DND-41 (cell line): ENCODE measurements at regions not wholly inside any gene's neighbourhood (a gene's known extent, or its start where the extent isn't known, plus 50 kb on each side); places are given as distances from the start of the nearest gene placed in this dataset.

Experiments used
- ATAC-seq: fragments of 200-7000 bp; cut with Tn5 transposase; 3 replicates; pipeline ENCODE4 v1.9.1; 2021; ENCODE audit warnings: low read depth; ENCODE audit not compliant: insufficient read depth
- DNase-seq: peaks from one replicate; pipeline ENCODE4 v3.0.0-alpha.2; 2020
- H2AFZ ChIP-seq: 2 replicates; pipeline ENCODE4 v1.6.0; 2012; ENCODE audit warnings: low read depth, low read length
- H3K27ac ChIP-seq: 2 replicates; pipeline ENCODE4 v1.5.1; 2012; ENCODE audit warnings: low read length, inconsistent platforms
- H3K27me3 ChIP-seq: fragments of 200-600 bp; sonication (generic); 2 replicates; pipeline ENCODE4 v1.6.0; 2012; ENCODE audit warnings: low read length, mild to moderate bottlenecking, inconsistent platforms; ENCODE audit not compliant: insufficient read depth, poor library complexity
- H3K36me3 ChIP-seq: 2 replicates; pipeline ENCODE4 v1.5.1; 2012; ENCODE audit warnings: low read length, inconsistent platforms; ENCODE audit not compliant: insufficient read depth
- H3K4me1 ChIP-seq: 2 replicates; pipeline ENCODE4 v1.5.1; 2012; ENCODE audit warnings: mild to moderate bottlenecking, low read length; ENCODE audit not compliant: insufficient read depth
- H3K4me2 ChIP-seq: 2 replicates; pipeline ENCODE4 v1.6.0; 2012; ENCODE audit warnings: mild to moderate bottlenecking, moderate library complexity, low read length, inconsistent platforms; ENCODE audit not compliant: insufficient read depth
- H3K4me3 ChIP-seq, 2 experiments: fragments of 200-600 bp in 1 of 2; shearing (Covaris generic) in 1 of 2; 2 replicates each; pipeline ENCODE4 v1.5.1; 2012 to 2016; ENCODE audit warnings: inconsistent platforms in 2 of 2, low read length in 2 of 2, mild to moderate bottlenecking in 2 of 2, low read depth in 1 of 2, moderate library complexity in 1 of 2
- H3K79me2 ChIP-seq: 2 replicates; pipeline ENCODE4 v1.6.0; 2012; ENCODE audit warnings: low read length, inconsistent platforms; ENCODE audit not compliant: insufficient read depth
- H3K9ac ChIP-seq: 2 replicates; pipeline ENCODE4 v1.6.0; 2012; ENCODE audit warnings: low read depth, mild to moderate bottlenecking, inconsistent platforms, low read length, moderate library complexity
- H3K9me3 ChIP-seq: 2 replicates; pipeline ENCODE4 v1.5.1; 2012; ENCODE audit warnings: low read length, moderate library complexity, mild to moderate bottlenecking, inconsistent platforms; ENCODE audit not compliant: insufficient read depth, severe bottlenecking
- H4K20me1 ChIP-seq: 2 replicates; pipeline ENCODE4 v1.6.0; 2012; ENCODE audit warnings: low read length; ENCODE audit not compliant: insufficient read depth
- CTCF ChIP-seq: IDR thresholded peaks from 2 replicates; pipeline ENCODE4 v1.5.1; 2012; ENCODE audit warnings: borderline replicate concordance, low read length, moderate library complexity, mild to moderate bottlenecking; ENCODE audit not compliant: poor library complexity, severe bottlenecking; ENCODE audit errors: extremely low read depth
- EZH2 ChIP-seq: IDR thresholded peaks from 3 replicates; pipeline ENCODE4 v1.6.1; 2012; ENCODE audit warnings: borderline replicate concordance, low read depth, mild to moderate bottlenecking, moderate library complexity, low read length, inconsistent platforms; ENCODE audit not compliant: severe bottlenecking

- Histone ChIP-seq H3K4me3 (no peak overlapping the region), H3K9ac (no peak overlapping the region), H3K27ac (no peak overlapping the region), H2AFZ (no peak overlapping the region), H3K79me2 (no peaks in the 10 kb centered on the region), H3K27me3 (no peaks in the 10 kb centered on the region), H3K36me3 (no peaks in the 10 kb centered on the region), H3K9me3 (no peaks in the 10 kb centered on the region), H4K20me1 (no peaks in the 10 kb centered on the region), H3K4me2 (no peak overlapping the region), H3K4me1 (peaks cover 20% of the 10 kb centered on the region)
- no peak for ATAC-seq
- DNase-seq: no peak
- TF ChIP-seq EZH2: no peak
- no peak for TF ChIP-seq CTCF
Measured at GRCh38 chr2:134783912-134784311, 54.5 kb upstream of the ACMSD start.

GRCh38 chr2:134785659-134786430 lies 52.6 kb upstream of the ACMSD start:
- DNase-seq: no peak
- Histone ChIP-seq H3K9ac (no peak overlapping the region), H3K4me1 (peaks cover 16% of the 10 kb centered on the region)

GRCh38 chr2:134788417-134788816 lies 50.0 kb upstream of the ACMSD start:
- H3K27me3 ChIP-seq: no peaks in the 10 kb centered on the region
- H3K4me2 ChIP-seq: no peak overlapping the region
- H4K20me1 ChIP-seq: no peaks in the 10 kb centered on the region
- no peak overlapping the region for H3K4me3 ChIP-seq
- no peaks in the 10 kb centered on the region for H3K36me3 ChIP-seq
- TF ChIP-seq CTCF (no peak), EZH2 (no peak)
- H3K27ac ChIP-seq: no peak overlapping the region
- no peaks in the 10 kb centered on the region for H3K79me2 ChIP-seq
- ATAC-seq: no peak
- DNase-seq: no peak
- H3K4me1 ChIP-seq: no peaks in the 10 kb centered on the region
- no peaks in the 10 kb centered on the region for H3K9me3 ChIP-seq
- no peak overlapping the region for H3K9ac ChIP-seq
- no peak overlapping the region for H2AFZ ChIP-seq

More at GRCh38 chr2:134785659-134786430, 52.6 kb upstream of the ACMSD start:
- no peak for ATAC-seq
- Histone ChIP-seq H3K27ac (no peak overlapping the region), H3K4me3 (no peak overlapping the region), H2AFZ (no peak overlapping the region), H3K9me3 (no peaks in the 10 kb centered on the region), H3K36me3 (no peaks in the 10 kb centered on the region), H3K27me3 (no peaks in the 10 kb centered on the region), H4K20me1 (no peaks in the 10 kb centered on the region), H3K4me2 (no peak overlapping the region), H3K79me2 (no peaks in the 10 kb centered on the region)
- TF ChIP-seq EZH2 (no peak), CTCF (no peak)
